ENCODE measurements at regions not wholly inside any gene's neighbourhood (a gene's known extent, or its start where the extent isn't known, plus 50 kb on each side); places are given as distances from the start of the nearest gene placed in this dataset.

GRCh38 chr3:102079809-102080197 lies 230.5 kb downstream of the NFKBIZ start:
- no peak for TF ChIP-seq CTCF (tag by site-specific recombination; IDR thresholded peaks at IDR 0.05)
- TF ChIP-seq ZNF121 (tag by site-specific recombination; IDR thresholded peaks at IDR 0.05), result no peak
- no peak for TF ChIP-seq ZNF174 (tag by site-specific recombination; IDR thresholded peaks at IDR 0.05)
- TF ChIP-seq ZNF221 (tag by site-specific recombination; IDR thresholded peaks at IDR 0.05; ENCODE audit: borderline replicate concordance), result no peak
- no peak for TF ChIP-seq REST (tag by site-specific recombination; IDR thresholded peaks at IDR 0.05)
- no peak for TF ChIP-seq YY1 (tag by site-specific recombination; IDR thresholded peaks at IDR 0.05)
- TF ChIP-seq WT1 (tag by site-specific recombination; IDR thresholded peaks at IDR 0.05), result no peak
- TF ChIP-seq BCL11A (tag by site-specific recombination; IDR thresholded peaks at IDR 0.05; ENCODE audit: low read depth), result no peak

All from HEK293 (cell line).